Brain microvascular endothelial cell (primary cell): ENCODE measurements at regions not wholly inside any gene's neighbourhood (a gene's known extent, or its start where the extent isn't known, plus 50 kb on each side); places are given as distances from the start of the nearest gene placed in this dataset.
A peak's percentile ranks its signal among the peaks of the same experiment; 100 is the strongest.

Experiments
- DNase-seq: peaks from one replicate; pipeline ENCODE4 v3.0.0-alpha.2; 2020
- H3K27ac ChIP-seq: fragments of 250-450 bp; sonication (Bioruptor Pico); 2 replicates; pipeline ENCODE4 v1.5.1; 2020; ENCODE audit warnings: mild to moderate bottlenecking, moderate library complexity
- H3K27me3 ChIP-seq: fragments of 250-450 bp; sonication (Bioruptor Pico); replicated peaks from 2 replicates; pipeline ENCODE4 v1.5.1; 2020; ENCODE audit warnings: mild to moderate bottlenecking
- H3K36me3 ChIP-seq: fragments of 250-450 bp; sonication (Bioruptor Pico); replicated peaks from 2 replicates; pipeline ENCODE4 v1.5.1; 2020; ENCODE audit warnings: mild to moderate bottlenecking
- H3K4me3 ChIP-seq: 2 replicates; pipeline ENCODE4 v1.5.1; 2011; ENCODE audit warnings: low read depth, mild to moderate bottlenecking, control low read depth, low read length, moderate library complexity
- in situ Hi-C: cut with HindIII; loops from 2 replicates; pipeline ENCODE4 v1.10.0; 2017; ENCODE audit warnings: low sequenced_read_pairs, low pct_ligation_motif_present
- TF ChIP-seq, protein P1 (sequence below): IDR thresholded peaks from 2 replicates; pipeline ENCODE4 v1.5.1; 2011; ENCODE audit warnings: low read depth, mild to moderate bottlenecking, moderate library complexity, low read length, control low read depth, inconsistent platforms; ENCODE audit errors: missing control alignments

- Histone ChIP-seq H3K27me3 (no peaks in the 10 kb centered on the region), H3K4me3 (no peak overlapping the region), H3K36me3 (no peaks in the 10 kb centered on the region), H3K27ac (no peak overlapping the region)
- TF ChIP-seq, protein P1, sequence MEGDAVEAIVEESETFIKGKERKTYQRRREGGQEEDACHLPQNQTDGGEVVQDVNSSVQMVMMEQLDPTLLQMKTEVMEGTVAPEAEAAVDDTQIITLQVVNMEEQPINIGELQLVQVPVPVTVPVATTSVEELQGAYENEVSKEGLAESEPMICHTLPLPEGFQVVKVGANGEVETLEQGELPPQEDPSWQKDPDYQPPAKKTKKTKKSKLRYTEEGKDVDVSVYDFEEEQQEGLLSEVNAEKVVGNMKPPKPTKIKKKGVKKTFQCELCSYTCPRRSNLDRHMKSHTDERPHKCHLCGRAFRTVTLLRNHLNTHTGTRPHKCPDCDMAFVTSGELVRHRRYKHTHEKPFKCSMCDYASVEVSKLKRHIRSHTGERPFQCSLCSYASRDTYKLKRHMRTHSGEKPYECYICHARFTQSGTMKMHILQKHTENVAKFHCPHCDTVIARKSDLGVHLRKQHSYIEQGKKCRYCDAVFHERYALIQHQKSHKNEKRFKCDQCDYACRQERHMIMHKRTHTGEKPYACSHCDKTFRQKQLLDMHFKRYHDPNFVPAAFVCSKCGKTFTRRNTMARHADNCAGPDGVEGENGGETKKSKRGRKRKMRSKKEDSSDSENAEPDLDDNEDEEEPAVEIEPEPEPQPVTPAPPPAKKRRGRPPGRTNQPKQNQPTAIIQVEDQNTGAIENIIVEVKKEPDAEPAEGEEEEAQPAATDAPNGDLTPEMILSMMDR: no peak
- in situ Hi-C loops: no loop called here
- no peak for DNase-seq
These were observed 976.6 kb upstream of the SORCS1 start for GRCh38 chr10:108141064-108141463.

DNA sequence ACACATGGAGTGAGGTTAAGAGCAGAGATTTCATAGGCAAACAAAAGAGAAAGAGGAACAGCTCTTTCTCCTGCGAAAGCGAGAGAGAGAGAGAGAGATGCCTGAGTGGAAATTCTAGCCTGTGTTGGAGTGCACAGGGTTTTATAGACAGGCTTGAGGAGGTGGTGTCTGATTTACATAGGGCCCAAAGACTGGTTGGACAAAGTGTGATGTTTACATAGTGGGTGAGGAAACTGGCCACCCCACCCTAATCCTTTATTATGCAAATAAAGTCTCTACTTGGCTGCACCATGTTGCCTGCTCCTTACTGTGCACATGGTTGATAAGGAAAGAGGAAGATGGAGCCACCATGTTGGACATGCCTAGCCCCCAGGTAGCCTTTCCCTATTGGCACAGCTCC is 967.8 kb upstream of the SORCS1 start:
- in situ Hi-C loops: no loop called here
- DNase-seq: no peak
- Histone ChIP-seq H3K36me3 (no peaks in the 10 kb centered on the region), H3K27me3 (no peaks in the 10 kb centered on the region), H3K4me3 (no peak overlapping the region), H3K27ac (no peak overlapping the region)
- TF ChIP-seq, protein P1: no peak

DNA sequence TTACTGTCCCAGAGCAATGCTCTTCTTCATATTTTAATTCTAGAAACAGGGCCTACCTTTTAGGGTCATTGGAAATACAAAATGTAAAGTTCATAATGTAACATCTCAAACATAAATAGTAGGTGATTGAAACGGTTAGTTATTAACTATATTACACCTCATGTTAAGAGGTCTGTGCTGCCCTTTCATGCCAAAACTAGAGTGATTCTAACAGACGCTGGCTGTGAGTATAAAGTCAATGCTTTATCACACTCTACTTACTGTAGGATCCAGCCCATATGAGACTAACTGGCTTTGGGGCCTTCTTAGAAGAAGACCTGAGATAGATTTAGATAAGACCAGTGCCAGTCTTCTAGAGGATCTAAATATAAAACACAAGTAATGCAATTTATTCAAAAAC is 966.1 kb upstream of the SORCS1 start:
- Histone ChIP-seq H3K27ac (no peak overlapping the region), H3K27me3 (no peaks in the 10 kb centered on the region), H3K36me3 (no peaks in the 10 kb centered on the region), H3K4me3 (no peak overlapping the region)
- in situ Hi-C loops: no loop called here
- DNase-seq: no peak
- TF ChIP-seq, protein P1: no peak

DNA sequence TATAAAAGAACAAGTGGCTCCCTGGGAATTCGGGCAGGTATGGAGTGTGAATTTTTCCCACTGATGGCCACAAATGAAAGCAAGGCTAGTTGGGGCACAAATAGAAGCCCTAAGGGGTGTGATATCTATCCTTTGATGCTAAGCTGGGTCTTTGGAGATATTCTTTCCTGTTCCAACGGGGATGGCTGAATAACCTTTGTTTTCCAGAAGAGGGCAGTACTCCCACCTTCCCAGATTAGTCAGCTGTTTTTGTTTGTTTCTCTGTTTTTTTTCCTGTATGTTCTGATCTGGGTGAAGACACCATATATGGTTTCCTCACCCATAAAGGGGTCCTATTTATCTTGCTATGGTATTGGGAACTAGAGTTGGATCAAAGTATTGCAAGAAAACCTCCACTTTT is 947.7 kb upstream of the SORCS1 start:
- no peak overlapping the region for H3K27ac ChIP-seq
- no peaks in the 10 kb centered on the region for H3K27me3 ChIP-seq
- no peak overlapping the region for H3K4me3 ChIP-seq
- TF ChIP-seq, protein P1: peak; percentile 12
- DNase-seq: no peak
- in situ Hi-C loops: no loop called here
- H3K36me3 ChIP-seq: no peaks in the 10 kb centered on the region

DNA sequence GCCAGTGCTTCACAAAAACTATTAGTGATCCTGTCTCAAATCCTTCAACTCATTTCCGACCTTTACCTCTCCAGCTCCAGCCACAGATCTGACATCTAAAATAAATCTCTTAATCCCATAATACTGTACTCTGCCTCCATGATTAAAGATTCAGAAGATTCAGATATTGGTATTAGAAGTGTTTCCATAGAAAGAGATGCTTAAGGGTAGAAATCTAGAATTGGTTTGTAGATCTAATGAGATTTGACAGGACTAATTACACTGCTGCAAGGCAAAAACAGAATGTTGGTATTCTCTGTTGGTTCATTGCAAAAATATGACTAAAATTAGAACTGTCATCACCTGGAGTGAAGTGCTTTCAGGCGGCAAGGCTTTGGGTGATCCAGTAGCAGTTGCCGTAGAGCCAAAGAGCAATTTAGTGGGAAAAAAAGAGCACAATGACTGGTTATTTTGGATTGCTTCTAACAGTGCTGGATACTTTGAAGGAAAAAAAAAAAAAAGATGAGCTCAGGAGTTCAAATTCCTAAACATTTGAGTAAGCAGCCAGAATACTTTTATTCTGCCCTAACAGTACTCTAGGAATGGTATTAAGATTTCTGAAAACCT is 940.1 kb upstream of the SORCS1 start:
- in situ Hi-C loops: no loop called here
- H3K27ac ChIP-seq: no peak overlapping the region

More for the DNA sequence above, 940.1 kb upstream of the SORCS1 start:
- Histone ChIP-seq H3K27me3 (no peaks in the 10 kb centered on the region), H3K4me3 (no peak overlapping the region), H3K36me3 (no peaks in the 10 kb centered on the region)
- no peak for DNase-seq
- TF ChIP-seq, protein P1: no peak
